Fibroblast of pulmonary artery (primary cell): ENCODE measurements at regions not wholly inside any gene's neighbourhood (a gene's known extent, or its start where the extent isn't known, plus 50 kb on each side); places are given as distances from the start of the nearest gene placed in this dataset.

ENCODE experiments used
- DNase-seq: peaks from one replicate; pipeline ENCODE4 v3.0.0-alpha.2; 2010; ENCODE audit warnings: low read depth
- H3K4me3 ChIP-seq: replicated peaks from 2 replicates; pipeline ENCODE4 v1.5.1; 2011; ENCODE audit warnings: low read depth, mild to moderate bottlenecking, control low read depth, low read length, moderate library complexity
- CTCF ChIP-seq: IDR thresholded peaks from 2 replicates; pipeline ENCODE4 v1.5.1; 2011; ENCODE audit warnings: mild to moderate bottlenecking, control low read depth, low read length, inconsistent platforms; ENCODE audit errors: missing control alignments

- no peak for DNase-seq
- TF ChIP-seq CTCF = no peak
- H3K4me3 ChIP-seq = no peak overlapping the region
Observed at GRCh38 chr2:215687149-215688031, 251.5 kb upstream of the FN1 start.

GRCh38 chr2:215685238-215685990 lies 249.5 kb upstream of the FN1 start:
- H3K4me3 ChIP-seq = no peak overlapping the region
- TF ChIP-seq CTCF = no peak
- DNase-seq = no peak

GRCh38 chr2:215684448-215685237 lies 248.8 kb upstream of the FN1 start:
- H3K4me3 ChIP-seq = no peak overlapping the region
- DNase-seq = no peak
- no peak for TF ChIP-seq CTCF

- no peak overlapping the region for H3K4me3 ChIP-seq
- DNase-seq = no peak
- TF ChIP-seq CTCF = no peak
Observed at GRCh38 chr2:215683295-215683694, 247.4 kb upstream of the FN1 start.

GRCh38 chr2:215681799-215682596 lies 246.1 kb upstream of the FN1 start:
- DNase-seq = no peak
- TF ChIP-seq CTCF = no peak
- H3K4me3 ChIP-seq = no peak overlapping the region
